K562 (cell line): ENCODE measurements at regions not wholly inside any gene's neighbourhood (a gene's known extent, or its start where the extent isn't known, plus 50 kb on each side); places are given as distances from the start of the nearest gene placed in this dataset.

ENCODE experiments used
- ATAC-seq: fragments of 200-7000 bp; cut with Tn5 transposase; 3 replicates; pipeline ENCODE4 v1.9.1; 2020; ENCODE audit warnings: moderate library complexity
- BruUV-seq: library from RNA; stranded (reverse); fragments of 400-500 nt; replicated peaks from 2 replicates; lab custom pipeline; 2021; lab: Mats Ljungman, UMichigan
- CTCF ChIA-PET: fragments of 300-600 bp; formaldehyde crosslinking; extraction: SDS; loops from one replicate; lab custom pipeline; 2021; ENCODE audit warnings: low intra/inter-chr PET ratio; lab: Yijun Ruan, JAX
- POLR2A ChIA-PET: fragments of 300-600, 350-650 bp; sonication (Branson Sonifier 250); formaldehyde crosslinking; extraction: SDS; loops from one replicate; lab custom pipeline; 2021; ENCODE audit warnings: antibody characterized with exemption, inconsistent platforms; lab: Yijun Ruan, JAX
- DNase-seq, 4 experiments: peaks; one replicate each; pipeline versions ENCODE4 v3.0.0 to v3.0.0-alpha.2; 2011 to 2018; ENCODE audit warnings: low spot score in 3 of 4, mixed read lengths in 3 of 4; ENCODE audit errors: extremely low read depth in 1 of 4
- FAIRE-seq: peaks from 2 replicates; lab custom pipeline; 2011; peaks lifted over from hg19 to GRCh38; lab: Jason Lieb, UNC
- H2AFZ ChIP-seq: 2 replicates; pipeline ENCODE4 v1.6.0; 2011; ENCODE audit warnings: low read depth, low read length, control low read depth, inconsistent platforms
- H3K27ac ChIP-seq: fragments of 200-600 bp; 3 replicates; pipeline ENCODE4 v1.8.0; 2011; ENCODE audit warnings: low read depth, mild to moderate bottlenecking, control low read depth, inconsistent platforms, low read length, moderate library complexity, mixed read lengths; ENCODE audit errors: extremely low read depth
- H3K27me3 ChIP-seq, 2 experiments: fragments of 300-600 bp in 1 of 2; 2 replicates in 1 of 2; 3 replicates in 1 of 2; pipeline versions ENCODE4 v1.6.0 to v1.8.0; 2011; ENCODE audit warnings: inconsistent platforms in 2 of 2, low read length in 2 of 2, mild to moderate bottlenecking in 1 of 2, mixed read lengths in 1 of 2, moderate library complexity in 1 of 2; ENCODE audit not compliant: control insufficient read depth in 2 of 2, insufficient read depth in 2 of 2
- H3K36me3 ChIP-seq: fragments of 300-600 bp; 3 replicates; pipeline ENCODE4 v1.8.0; 2011; ENCODE audit warnings: mild to moderate bottlenecking, low read length, inconsistent platforms; ENCODE audit not compliant: control insufficient read depth, insufficient read depth
- H3K4me1 ChIP-seq, 2 experiments: fragments of 200-600 bp in 1 of 2; replicated peaks in 1 of 2; 2 replicates in 1 of 2; 3 replicates in 1 of 2; pipeline versions ENCODE4 v1.5.1 to v1.8.0; 2011; ENCODE audit warnings: inconsistent platforms in 2 of 2, low read length in 2 of 2, mild to moderate bottlenecking in 1 of 2, mixed read lengths in 1 of 2, moderate library complexity in 1 of 2; ENCODE audit not compliant: control insufficient read depth in 2 of 2, insufficient read depth in 2 of 2
- H3K4me2 ChIP-seq: 2 replicates; pipeline ENCODE4 v1.6.1; 2011; ENCODE audit warnings: low read length, control low read depth, inconsistent platforms, mixed read lengths; ENCODE audit not compliant: insufficient read depth
- H3K4me3 ChIP-seq: fragments of 200-600 bp; sonication (generic), shearing (Covaris generic); 2 replicates; pipeline ENCODE4 v1.5.1; 2016; ENCODE audit warnings: control low read depth, inconsistent platforms
- H3K79me2 ChIP-seq: fragments of 200-600 bp; 3 replicates; pipeline ENCODE4 v1.8.0; 2011; ENCODE audit warnings: low read length, inconsistent platforms; ENCODE audit not compliant: control insufficient read depth, insufficient read depth
- H3K9ac ChIP-seq, 2 experiments: 2 replicates each; pipeline versions ENCODE4 v1.6.0 to v1.6.1; 2011; ENCODE audit warnings: low read depth in 2 of 2, low read length in 2 of 2, control low read depth in 1 of 2, inconsistent platforms in 1 of 2, mild to moderate bottlenecking in 1 of 2, mixed read lengths in 1 of 2; ENCODE audit not compliant: insufficient read depth in 1 of 2
- H3K9me1 ChIP-seq: one replicate; pipeline ENCODE4 v1.6.0; 2011; ENCODE audit warnings: inconsistent platforms, mild to moderate bottlenecking, low read length, moderate library complexity; ENCODE audit not compliant: control insufficient read depth, insufficient read depth
- H3K9me3 ChIP-seq: replicated peaks from 2 replicates; pipeline ENCODE4 v1.5.1; 2011; ENCODE audit warnings: low read depth, low read length, inconsistent platforms; ENCODE audit not compliant: control insufficient read depth, insufficient read depth
- H4K20me1 ChIP-seq: replicated peaks from 2 replicates; pipeline ENCODE4 v1.6.1; 2011; ENCODE audit warnings: low read length, inconsistent platforms, mixed read lengths; ENCODE audit not compliant: control insufficient read depth, insufficient read depth
- ARHGAP35 ChIP-seq: fragments of 450-650 bp; IDR thresholded peaks from 2 replicates; pipeline ENCODE4 v1.6.1; 2018; ENCODE audit not compliant: partially characterized antibody
- CBX3 ChIP-seq, 2 experiments: IDR thresholded peaks; 1 replicate in 1 of 2; 2 replicates in 1 of 2; pipeline ENCODE4 v1.6.1; 2012; ENCODE audit warnings: inconsistent platforms in 2 of 2, low read length in 2 of 2, borderline replicate concordance in 1 of 2, control low read depth in 1 of 2
- ERF ChIP-seq: fragments of 450-650 bp; formaldehyde crosslinking; IDR thresholded peaks from 2 replicates; pipeline ENCODE4 v1.4.0; 2020; ENCODE audit warnings: mild to moderate bottlenecking, mixed read lengths
- KLF10 ChIP-seq: fragments of 250-450 bp; sonication (Bioruptor Pico); IDR thresholded peaks from 2 replicates; pipeline ENCODE4 v1.6.1; 2021; ENCODE audit warnings: matching md5 sums
- MAZ ChIP-seq, 2 experiments: fragments of 450-650 bp in 1 of 2; sonication (generic) in 1 of 2; formaldehyde crosslinking; IDR thresholded peaks in 1 of 2; conservative IDR thresholded peaks in 1 of 2; 2 replicates each; pipeline versions ENCODE4 v1.4.0 to v1.5.0; 2020; ENCODE audit warnings: mild to moderate bottlenecking in 1 of 2, missing genetic modification reagents in 1 of 2
- NFIC ChIP-seq: fragments of 450-650 bp; IDR thresholded peaks from 2 replicates; pipeline ENCODE4 v1.6.1; 2017; ENCODE audit warnings: mild to moderate bottlenecking, inconsistent platforms
- POLR2G ChIP-seq: fragments of 200-400 bp; formaldehyde crosslinking; IDR thresholded peaks from 2 replicates; pipeline ENCODE4 v1.6.1; 2017; ENCODE audit warnings: low read depth, mild to moderate bottlenecking, antibody characterized with exemption, low read length, moderate library complexity
- PTTG1 ChIP-seq: fragments of 450-650 bp; IDR thresholded peaks from 2 replicates; pipeline ENCODE4 v1.6.1; 2016; ENCODE audit warnings: low read depth, mild to moderate bottlenecking, missing genetic modification characterization, missing compliant biosample characterization
- SAFB2 ChIP-seq: fragments of 200-400 bp; formaldehyde crosslinking; IDR thresholded peaks from 2 replicates; pipeline ENCODE4 v1.6.1; 2018; ENCODE audit warnings: borderline replicate concordance, low read length, low read depth, moderate library complexity; ENCODE audit not compliant: severe bottlenecking
- SP1 ChIP-seq: sonication (generic); formaldehyde crosslinking; IDR thresholded peaks from 2 replicates; pipeline ENCODE4 v1.8.1; 2022; ENCODE audit warnings: mild to moderate bottlenecking, missing genetic modification reagents
- ZNF239 ChIP-seq: fragments of 250-450 bp; sonication (Bioruptor Pico); IDR thresholded peaks from 2 replicates; pipeline ENCODE4 v1.4.0; 2020; ENCODE audit warnings: mild to moderate bottlenecking
- ZNF311 ChIP-seq: fragments of 250-450 bp; sonication (Bioruptor Pico); IDR thresholded peaks from 2 replicates; pipeline ENCODE4 v1.4.0; 2020; ENCODE audit warnings: mild to moderate bottlenecking, moderate library complexity
- ZNF347 ChIP-seq: fragments of 450-650 bp; formaldehyde crosslinking; IDR thresholded peaks from 2 replicates; pipeline ENCODE4 v1.4.0; 2020; ENCODE audit warnings: low read depth, mild to moderate bottlenecking, moderate library complexity
- ZNF79 ChIP-seq: fragments of 250-450 bp; sonication (Bioruptor Pico); IDR thresholded peaks from 2 replicates; pipeline ENCODE4 v1.4.0; 2020; ENCODE audit warnings: low read depth, mild to moderate bottlenecking, moderate library complexity
- WGBS: fragments of 100-300 bp; shearing (Covaris generic); methylation state at CpG from one replicate; pipeline ENCODE4 v1.1.6; 2016; ENCODE audit warnings: low coverage, mixed read lengths; ENCODE audit not compliant: insufficient coverage; ENCODE audit errors: missing lambda C conversion rate; 5-methylcytosine and 5-hydroxymethylcytosine counted together
- in situ Hi-C: fragments of 300-500 bp; cut with MboI; formaldehyde crosslinking; loops from 4 replicates; pipeline ENCODE4 v1.15.0; 2018; ENCODE audit warnings: inconsistent platforms, mixed read lengths
- intact Hi-C: fragments of 100-400 bp; cut with micrococcal nuclease; formaldehyde crosslinking; loops from 2 replicates; pipeline ENCODE4 v1.14.2; 2022
- TF ChIP-seq, protein P1 (sequence below): fragments of 450-650 bp; formaldehyde crosslinking; IDR thresholded peaks from 2 replicates; pipeline ENCODE4 v1.4.0; 2020; ENCODE audit warnings: mild to moderate bottlenecking, moderate library complexity

DNA sequence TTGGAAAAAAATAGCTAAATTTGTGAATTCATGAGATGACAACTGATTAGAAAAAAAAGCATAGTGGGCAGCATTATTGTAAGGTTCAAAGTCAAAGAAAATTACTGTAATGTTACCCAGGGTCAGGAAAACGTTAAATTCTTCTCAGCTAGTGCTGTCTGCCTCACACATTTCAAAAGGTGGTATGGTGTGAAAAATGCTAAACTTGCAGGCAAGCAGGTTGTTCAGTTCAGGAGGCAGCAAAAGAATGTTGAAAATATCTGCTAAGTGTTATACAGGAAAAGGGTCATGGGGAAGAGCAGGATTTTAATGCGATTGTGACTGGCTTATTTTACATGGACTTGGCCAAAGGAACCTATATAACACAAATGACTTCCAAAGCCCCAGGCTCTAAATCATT lies 232.5 kb upstream of the NDST3 start:
- in situ Hi-C loops: no loop called here
- no TSS peak for BruUV-seq
- 3% methylated on average over 2 of the region's 2 CpGs for WGBS
- no peak overlapping the region for H3K4me2 ChIP-seq
- H3K9me1 ChIP-seq: no peaks in the 10 kb centered on the region
- H3K4me1 ChIP-seq: no peaks in the 10 kb centered on the region
- FAIRE-seq (no peak), ATAC-seq (no peak), DNase-seq (no peak)
- CTCF ChIA-PET: no interaction called here
- H4K20me1 ChIP-seq: no peaks in the 10 kb centered on the region
- H3K27me3 ChIP-seq: no peaks in the 10 kb centered on the region
- no peaks in the 10 kb centered on the region for H3K79me2 ChIP-seq
- POLR2A ChIA-PET: no interaction called here
- no peak overlapping the region for H3K27ac ChIP-seq
- no peak overlapping the region for H3K9ac ChIP-seq
- no peak overlapping the region for H2AFZ ChIP-seq
- no peak overlapping the region for H3K4me3 ChIP-seq
- intact Hi-C loops: no loop called here
- no peaks in the 10 kb centered on the region for H3K36me3 ChIP-seq
- TF ChIP-seq POLR2G: no peak
- TF ChIP-seq ZNF79: no peak
- no peak for TF ChIP-seq MAZ (CRISPR knock-in tag; conservative IDR thresholded peaks at IDR 0.05 in 1 of 2, IDR thresholded peaks at IDR 0.05 in 1 of 2)
- no peaks in the 10 kb centered on the region for H3K9me3 ChIP-seq

DNA sequence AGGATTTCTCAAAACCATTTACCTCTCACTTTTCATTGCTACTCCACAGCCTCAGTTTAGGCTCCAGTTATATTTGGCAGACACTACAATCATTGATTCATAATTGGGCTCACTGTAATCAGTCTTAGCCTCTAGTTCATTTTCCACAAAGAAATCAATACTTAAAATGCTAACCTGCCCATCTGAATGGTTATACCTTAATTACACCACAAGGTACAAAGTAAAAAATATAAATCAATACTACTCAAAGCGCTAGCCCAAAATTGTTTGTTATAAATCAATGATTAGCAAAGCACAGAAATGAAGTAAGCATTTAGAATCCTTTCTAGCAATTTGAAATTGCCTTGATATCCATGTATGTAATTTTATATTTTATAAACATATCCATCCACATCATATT lies 222.6 kb upstream of the NDST3 start:
- Histone ChIP-seq H3K27me3 (no peaks in the 10 kb centered on the region), H3K79me2 (no peaks in the 10 kb centered on the region), H3K4me3 (no peak overlapping the region), H3K9me1 (no peaks in the 10 kb centered on the region), H3K27ac (no peak overlapping the region), H3K9me3 (no peaks in the 10 kb centered on the region), H2AFZ (no peak overlapping the region), H3K4me2 (no peak overlapping the region), H3K9ac (no peak overlapping the region), H3K36me3 (no peaks in the 10 kb centered on the region), H4K20me1 (no peaks in the 10 kb centered on the region), H3K4me1 (no peaks in the 10 kb centered on the region)
- 0% methylated on average over 1 of the region's 1 CpG for WGBS
- FAIRE-seq (no peak), DNase-seq (no peak), ATAC-seq (no peak)
- TF ChIP-seq ERF (CRISPR knock-in tag): no peak
- TF ChIP-seq ZNF311 (CRISPR knock-in tag): no peak
- TF ChIP-seq, protein P1, sequence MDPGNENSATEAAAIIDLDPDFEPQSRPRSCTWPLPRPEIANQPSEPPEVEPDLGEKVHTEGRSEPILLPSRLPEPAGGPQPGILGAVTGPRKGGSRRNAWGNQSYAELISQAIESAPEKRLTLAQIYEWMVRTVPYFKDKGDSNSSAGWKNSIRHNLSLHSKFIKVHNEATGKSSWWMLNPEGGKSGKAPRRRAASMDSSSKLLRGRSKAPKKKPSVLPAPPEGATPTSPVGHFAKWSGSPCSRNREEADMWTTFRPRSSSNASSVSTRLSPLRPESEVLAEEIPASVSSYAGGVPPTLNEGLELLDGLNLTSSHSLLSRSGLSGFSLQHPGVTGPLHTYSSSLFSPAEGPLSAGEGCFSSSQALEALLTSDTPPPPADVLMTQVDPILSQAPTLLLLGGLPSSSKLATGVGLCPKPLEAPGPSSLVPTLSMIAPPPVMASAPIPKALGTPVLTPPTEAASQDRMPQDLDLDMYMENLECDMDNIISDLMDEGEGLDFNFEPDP: no peak
- TF ChIP-seq ZNF239 (CRISPR knock-in tag): no peak
- TF ChIP-seq ZNF347 (CRISPR knock-in tag): no peak
- no peak for TF ChIP-seq KLF10 (CRISPR knock-in tag)
- TF ChIP-seq CBX3 (IDR thresholded peaks at IDR 0.05; ENCODE audit: borderline replicate concordance in 1 of 2, low read length in 2 of 2): no peak
- TF ChIP-seq NFIC: no peak
- no peak for TF ChIP-seq SAFB2
- no peak for TF ChIP-seq SP1
- no peak for TF ChIP-seq ARHGAP35
- TF ChIP-seq PTTG1 (tag): no peak
- POLR2A ChIA-PET: no interaction called here
- BruUV-seq: no TSS peak
- intact Hi-C loops: no loop called here
- CTCF ChIA-PET: no interaction called here
- in situ Hi-C loops: no loop called here
